ENCODE measurements at regions not wholly inside any gene's neighbourhood (a gene's known extent, or its start where the extent isn't known, plus 50 kb on each side); places are given as distances from the start of the nearest gene placed in this dataset.

- TF ChIP-seq CTCF (conservative IDR thresholded peaks at IDR 0.05; ENCODE audit: low read depth, low read length) = no peak
- TF ChIP-seq EZH2 (IDR thresholded peaks at IDR 0.05; ENCODE audit: borderline replicate concordance, low read depth, low read length, poor library complexity, severe bottlenecking) = no peak
- Histone ChIP-seq H3K27me3 (replicated peaks; ENCODE audit: insufficient read depth, low read depth, low read length, poor library complexity) (peaks cover 12% of the 10 kb centered on the region), H3K9me3 (ENCODE audit: low read depth, low read length, poor library complexity, severe bottlenecking) (no peaks in the 10 kb centered on the region), H3K27ac (ENCODE audit: low read depth, low read length, poor library complexity, severe bottlenecking) (no peak overlapping the region), H3K36me3 (ENCODE audit: insufficient read depth, low read length, poor library complexity, severe bottlenecking) (no peaks in the 10 kb centered on the region), H3K4me3 (ENCODE audit: low read depth, low read length, poor library complexity, severe bottlenecking) (no peak overlapping the region), H3K4me1 (ENCODE audit: insufficient read depth, low read length, poor library complexity, severe bottlenecking) (no peaks in the 10 kb centered on the region)
- ChIA-PET POLR2A (ENCODE audit: low non-redundant PET) (no interaction called here), CTCF (no interaction called here)
- BruUV-seq (replicated peaks) = no TSS peak
- no peak for DNase-seq (ENCODE audit: low spot score)
- intact Hi-C loops (cut with micrococcal nuclease; ENCODE audit: unreplicated experiment) = no loop called here
Measured at GRCh38 chr13:111565400-111565799, 245.0 kb downstream of the TEX29 start.

- no TSS peak for BruUV-seq (replicated peaks)
- Histone ChIP-seq H3K9me3 (ENCODE audit: low read depth, low read length, poor library complexity, severe bottlenecking) (no peaks in the 10 kb centered on the region), H3K36me3 (ENCODE audit: insufficient read depth, low read length, poor library complexity, severe bottlenecking) (no peaks in the 10 kb centered on the region), H3K27me3 (replicated peaks; ENCODE audit: insufficient read depth, low read depth, low read length, poor library complexity) (peaks cover 12% of the 10 kb centered on the region), H3K27ac (ENCODE audit: low read depth, low read length, poor library complexity, severe bottlenecking) (no peak overlapping the region), H3K4me1 (ENCODE audit: insufficient read depth, low read length, poor library complexity, severe bottlenecking) (no peaks in the 10 kb centered on the region), H3K4me3 (ENCODE audit: low read depth, low read length, poor library complexity, severe bottlenecking) (no peak overlapping the region)
- TF ChIP-seq CTCF (conservative IDR thresholded peaks at IDR 0.05; ENCODE audit: low read depth, low read length) (no peak), EZH2 (IDR thresholded peaks at IDR 0.05; ENCODE audit: borderline replicate concordance, low read depth, low read length, poor library complexity, severe bottlenecking) (no peak)
- intact Hi-C loops (cut with micrococcal nuclease; ENCODE audit: unreplicated experiment) = no loop called here
- DNase-seq (ENCODE audit: low spot score) = no peak
- ChIA-PET POLR2A (ENCODE audit: low non-redundant PET) (no interaction called here), CTCF (no interaction called here)
Measured at GRCh38 chr13:111566567-111566966, 246.1 kb downstream of the TEX29 start.

GRCh38 chr13:111567637-111568036 is 247.2 kb downstream of the TEX29 start:
- no peak for TF ChIP-seq CTCF (conservative IDR thresholded peaks at IDR 0.05; ENCODE audit: low read depth, low read length)
- TF ChIP-seq EZH2 (IDR thresholded peaks at IDR 0.05; ENCODE audit: borderline replicate concordance, low read depth, low read length, poor library complexity, severe bottlenecking) = no peak
- H3K4me3 ChIP-seq (ENCODE audit: low read depth, low read length, poor library complexity, severe bottlenecking) = no peak overlapping the region
- no peaks in the 10 kb centered on the region for H3K9me3 ChIP-seq (ENCODE audit: low read depth, low read length, poor library complexity, severe bottlenecking)
- POLR2A ChIA-PET (ENCODE audit: low non-redundant PET) = interaction anchor here (0.6 kb wide), 1 partner anchor 804 kb away, joined by 3 read pairs; no protein-coding TSS in a partner anchor
- BruUV-seq (replicated peaks) = no TSS peak
- H3K4me1 ChIP-seq (ENCODE audit: insufficient read depth, low read length, poor library complexity, severe bottlenecking) = no peaks in the 10 kb centered on the region
- no peak overlapping the region for H3K27ac ChIP-seq (ENCODE audit: low read depth, low read length, poor library complexity, severe bottlenecking)
- CTCF ChIA-PET = no interaction called here
- H3K27me3 ChIP-seq (replicated peaks; ENCODE audit: insufficient read depth, low read depth, low read length, poor library complexity) = peaks cover 12% of the 10 kb centered on the region
- H3K36me3 ChIP-seq (ENCODE audit: insufficient read depth, low read length, poor library complexity, severe bottlenecking) = no peaks in the 10 kb centered on the region
- intact Hi-C loops (cut with micrococcal nuclease; ENCODE audit: unreplicated experiment) = no loop called here
- no peak for DNase-seq (ENCODE audit: low spot score)
